NCI-H1048 (cell line): ENCODE measurements at regions not wholly inside any gene's neighbourhood (a gene's known extent, or its start where the extent isn't known, plus 50 kb on each side); places are given as distances from the start of the nearest gene placed in this dataset.

ENCODE experiments used
- DNase-seq: peaks from one replicate; lab custom pipeline; 2025; lab: John Stamatoyannopoulos, UW

GRCh38 chr16:85376292-85377095 lies 236.6 kb upstream of the GSE1 start:
- no peak for DNase-seq

DNA sequence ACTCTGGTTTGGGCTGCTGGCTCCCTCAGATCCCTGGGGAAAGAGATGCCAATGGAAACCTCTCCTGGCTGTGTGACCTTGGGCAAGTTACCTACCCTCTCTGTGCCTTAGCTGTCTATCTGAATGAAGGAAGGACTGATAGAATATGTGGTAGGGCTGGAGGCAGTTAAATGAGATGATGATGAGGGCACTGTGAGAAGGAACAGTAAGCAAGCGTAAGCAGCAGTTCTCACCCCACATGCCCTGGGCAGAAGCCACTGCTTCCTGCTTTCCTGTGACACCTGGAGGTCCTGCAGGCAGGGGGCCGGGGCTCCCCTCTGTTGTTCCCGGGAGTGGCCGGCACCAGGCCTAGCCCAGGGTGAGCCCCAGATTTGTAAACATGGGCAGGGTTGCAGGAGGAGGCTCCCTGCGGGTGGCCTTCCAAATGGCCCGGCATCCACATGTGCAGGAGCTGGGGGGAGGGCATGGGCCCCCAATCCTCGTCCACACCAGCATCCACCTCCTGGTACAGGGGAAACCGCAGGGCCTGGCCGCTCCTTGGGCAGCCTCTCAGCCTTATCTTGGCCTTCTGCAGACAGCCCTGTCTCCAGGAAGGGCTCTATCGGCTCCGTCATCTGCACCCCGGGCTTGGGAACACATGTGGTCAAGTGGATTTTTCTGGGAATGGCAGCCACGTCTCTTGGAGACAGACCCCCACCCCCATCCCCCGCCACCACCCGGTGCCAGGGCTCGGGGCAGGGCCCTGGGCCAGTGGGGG lies 235.6 kb upstream of the GSE1 start:
- no peak for DNase-seq

GRCh38 chr16:85378145-85379040 lies 234.7 kb upstream of the GSE1 start:
- DNase-seq = no peak

DNA sequence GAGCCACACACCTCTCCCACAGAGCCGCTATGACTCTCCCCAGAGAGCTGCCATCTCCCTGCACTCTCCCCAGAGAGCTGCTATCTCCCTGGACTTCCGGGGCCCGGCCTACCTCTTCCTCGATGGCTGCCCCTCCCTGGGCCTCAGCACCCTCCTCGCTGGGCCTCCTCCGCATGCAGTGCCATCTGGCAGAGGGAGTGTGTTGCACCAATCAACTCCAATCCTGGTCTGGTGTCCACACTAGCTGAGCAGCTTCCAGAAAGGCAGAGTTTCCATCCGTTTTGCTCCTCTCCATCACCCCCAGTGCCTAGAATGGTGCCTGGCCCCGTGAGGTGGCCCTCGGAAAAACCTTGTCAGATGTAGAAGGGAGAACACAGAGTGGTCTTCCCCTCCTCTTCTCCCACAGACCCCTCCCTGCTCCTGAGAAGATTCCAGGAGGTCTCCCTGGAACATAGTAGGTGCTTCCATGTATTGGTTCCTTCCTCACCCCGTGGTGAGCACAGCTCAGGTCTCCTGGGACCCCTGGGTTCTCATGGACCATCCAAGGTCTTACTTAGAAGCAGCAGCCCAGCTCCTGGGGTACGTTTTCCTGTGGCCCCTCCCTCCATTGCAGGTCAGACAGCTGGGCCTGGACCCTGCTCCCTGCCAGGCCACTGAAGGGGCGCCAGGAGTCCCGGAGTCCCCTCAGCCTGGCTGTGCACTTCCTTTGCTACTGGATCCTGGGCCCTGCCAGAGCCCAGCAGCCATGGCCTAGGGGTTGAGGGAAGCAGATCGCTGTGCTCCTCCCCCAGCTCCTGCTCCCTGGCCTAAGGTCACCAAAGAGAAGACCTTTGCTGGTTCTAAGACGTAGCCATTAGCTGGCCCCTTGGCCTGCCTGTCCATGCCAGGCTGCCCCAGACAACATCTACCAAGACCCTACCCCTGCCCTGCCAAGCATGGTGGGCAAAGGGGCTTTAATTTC lies 233.8 kb upstream of the GSE1 start:
- DNase-seq = no peak

- no peak for DNase-seq
These were observed 233.1 kb upstream of the GSE1 start for GRCh38 chr16:85380002-85380395.

GRCh38 chr16:85380905-85381737 lies 232.0 kb upstream of the GSE1 start:
- no peak for DNase-seq

GRCh38 chr16:85381738-85382592 lies 231.2 kb upstream of the GSE1 start:
- no peak for DNase-seq

GRCh38 chr16:85382717-85383118 lies 230.4 kb upstream of the GSE1 start:
- no peak for DNase-seq

- DNase-seq = no peak
These were observed 229.0 kb upstream of the GSE1 start for GRCh38 chr16:85383836-85384832.

GRCh38 chr16:85384833-85385462 lies 228.2 kb upstream of the GSE1 start:
- no peak for DNase-seq

GRCh38 chr16:85385463-85386331 lies 227.4 kb upstream of the GSE1 start:
- no peak for DNase-seq

DNA sequence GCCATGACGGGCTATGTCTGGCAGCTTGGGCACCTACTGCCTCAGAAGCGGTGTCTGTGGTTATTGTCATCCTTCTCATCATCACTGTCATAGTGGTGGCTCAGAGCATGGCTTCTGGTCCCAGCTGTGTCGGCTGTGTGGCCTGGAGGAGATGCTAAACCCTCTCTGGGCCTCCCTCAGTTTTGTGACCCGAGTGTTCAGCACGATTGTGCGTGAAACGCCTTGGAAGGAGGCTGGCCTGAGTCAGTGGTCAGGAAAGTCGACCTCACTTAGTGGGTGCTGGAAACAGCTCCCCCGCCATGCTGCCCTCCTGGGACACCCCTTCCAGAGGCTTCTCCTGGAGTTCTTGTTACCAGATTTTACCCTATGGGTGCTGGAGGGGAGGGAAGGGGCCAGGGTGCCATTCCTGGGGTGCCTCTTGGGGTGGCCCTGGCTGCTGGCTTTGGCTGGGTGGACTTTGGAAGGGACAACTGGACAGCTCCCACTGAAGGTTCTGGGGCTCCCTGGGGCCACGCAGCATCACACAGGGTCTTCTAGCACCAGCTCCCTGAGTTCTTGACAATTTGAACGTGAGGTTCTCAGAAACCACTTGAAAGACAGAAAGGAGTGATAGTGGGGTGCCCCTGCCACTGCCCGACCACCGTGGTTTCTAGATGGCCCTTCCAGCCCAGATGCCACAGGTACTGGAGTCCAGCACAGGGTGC lies 226.5 kb upstream of the GSE1 start:
- DNase-seq = no peak

DNA sequence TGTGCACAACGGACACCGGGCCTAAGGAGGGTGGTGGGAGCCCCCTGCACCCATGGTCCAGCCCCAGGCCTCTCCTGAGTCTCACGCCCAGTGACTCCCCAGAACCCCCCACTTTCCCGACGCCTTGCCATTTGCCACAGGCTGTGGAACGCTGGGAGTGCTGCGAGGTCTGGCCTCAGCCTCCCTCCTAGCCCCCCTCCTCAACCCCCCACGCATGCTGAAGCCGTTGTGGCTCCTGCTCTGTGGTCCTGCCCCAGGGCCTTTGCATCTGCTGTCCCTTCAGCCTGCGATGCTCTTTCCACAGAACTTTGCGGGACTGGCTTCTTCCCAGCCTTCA lies 226.0 kb upstream of the GSE1 start:
- DNase-seq = no peak

GRCh38 chr16:85387731-85388295 lies 225.3 kb upstream of the GSE1 start:
- no peak for DNase-seq

GRCh38 chr16:85389679-85390470 lies 223.2 kb upstream of the GSE1 start:
- no peak for DNase-seq
